GM18867 (cell line): ENCODE measurements at regions not wholly inside any gene's neighbourhood (a gene's known extent, or its start where the extent isn't known, plus 50 kb on each side); places are given as distances from the start of the nearest gene placed in this dataset.
"Not testable (repeated sequence)": the region's sequence is repeated elsewhere in the genome, so short reads cannot be mapped to it uniquely, and the experiment has no call there.

Experiments
- ATAC-seq: cut with Tn5 transposase; IDR thresholded peaks from one replicate; pipeline ENCODE4 v1.9.1; 2021; ENCODE audit warnings: mild to moderate bottlenecking, moderate library complexity; ENCODE audit not compliant: unreplicated experiment

GRCh38 chr5:167851416-167851815 lies 440.0 kb upstream of the WWC1 start:
- no peak for ATAC-seq

GRCh38 chr5:167852515-167852914 lies 438.9 kb upstream of the WWC1 start:
- ATAC-seq = no peak

- ATAC-seq = no peak
Observed at GRCh38 chr5:167853421-167853820, 438.0 kb upstream of the WWC1 start.

GRCh38 chr5:167855818-167856217 lies 435.6 kb upstream of the WWC1 start:
- ATAC-seq = no peak

GRCh38 chr5:167857321-167857720 lies 434.1 kb upstream of the WWC1 start:
- ATAC-seq = no peak

GRCh38 chr5:167858186-167858855 lies 433.1 kb upstream of the WWC1 start:
- ATAC-seq = not testable (repeated sequence)

- ATAC-seq = no peak
Observed at GRCh38 chr5:167861129-167861927, 430.1 kb upstream of the WWC1 start.

- no peak for ATAC-seq
Observed at GRCh38 chr5:167861928-167862426, 429.5 kb upstream of the WWC1 start.

GRCh38 chr5:167863883-167864282 lies 427.6 kb upstream of the WWC1 start:
- ATAC-seq = no peak

- ATAC-seq = no peak
Observed at GRCh38 chr5:167864801-167865200, 426.6 kb upstream of the WWC1 start.

GRCh38 chr5:167866797-167867196 lies 424.6 kb upstream of the WWC1 start:
- ATAC-seq = no peak

- no peak for ATAC-seq
Observed at GRCh38 chr5:167867281-167867680, 424.2 kb upstream of the WWC1 start.

GRCh38 chr5:167869125-167869524 lies 422.3 kb upstream of the WWC1 start:
- no peak for ATAC-seq

GRCh38 chr5:167870055-167870454 lies 421.4 kb upstream of the WWC1 start:
- ATAC-seq = no peak

- ATAC-seq = no peak
Observed at GRCh38 chr5:167871091-167871490, 420.4 kb upstream of the WWC1 start.

GRCh38 chr5:167872791-167873190 lies 418.7 kb upstream of the WWC1 start:
- ATAC-seq = no peak

- ATAC-seq = no peak
Observed at GRCh38 chr5:167877114-167877722, 414.2 kb upstream of the WWC1 start.

- no peak for ATAC-seq
Observed at GRCh38 chr5:167877924-167878323, 413.5 kb upstream of the WWC1 start.

- no peak for ATAC-seq
Observed at GRCh38 chr5:167880420-167880819, 411.0 kb upstream of the WWC1 start.

GRCh38 chr5:167881041-167881440 lies 410.4 kb upstream of the WWC1 start:
- ATAC-seq = no peak

GRCh38 chr5:167886196-167886595 lies 405.2 kb upstream of the WWC1 start:
- no peak for ATAC-seq

GRCh38 chr5:167888393-167888792 lies 403.1 kb upstream of the WWC1 start:
- no peak for ATAC-seq
